Epithelial cell of esophagus (primary cell): ENCODE measurements at regions not wholly inside any gene's neighbourhood (a gene's known extent, or its start where the extent isn't known, plus 50 kb on each side); places are given as distances from the start of the nearest gene placed in this dataset.

ENCODE experiments used
- DNase-seq: peaks from one replicate; pipeline ENCODE4 v3.0.0; 2010; ENCODE audit warnings: low read depth
- H3K4me3 ChIP-seq: 2 replicates; pipeline ENCODE4 v1.5.1; 2011; ENCODE audit warnings: mild to moderate bottlenecking, low read length, control low read depth
- TF ChIP-seq, protein P1 (sequence below): IDR thresholded peaks from 2 replicates; pipeline ENCODE4 v1.5.1; 2011; ENCODE audit warnings: low read depth, mild to moderate bottlenecking, low read length, control low read depth, inconsistent platforms; ENCODE audit not compliant: insufficient read depth; ENCODE audit errors: missing control alignments

- H3K4me3 ChIP-seq: no peak overlapping the region
- no peak for DNase-seq
- TF ChIP-seq, protein P1, sequence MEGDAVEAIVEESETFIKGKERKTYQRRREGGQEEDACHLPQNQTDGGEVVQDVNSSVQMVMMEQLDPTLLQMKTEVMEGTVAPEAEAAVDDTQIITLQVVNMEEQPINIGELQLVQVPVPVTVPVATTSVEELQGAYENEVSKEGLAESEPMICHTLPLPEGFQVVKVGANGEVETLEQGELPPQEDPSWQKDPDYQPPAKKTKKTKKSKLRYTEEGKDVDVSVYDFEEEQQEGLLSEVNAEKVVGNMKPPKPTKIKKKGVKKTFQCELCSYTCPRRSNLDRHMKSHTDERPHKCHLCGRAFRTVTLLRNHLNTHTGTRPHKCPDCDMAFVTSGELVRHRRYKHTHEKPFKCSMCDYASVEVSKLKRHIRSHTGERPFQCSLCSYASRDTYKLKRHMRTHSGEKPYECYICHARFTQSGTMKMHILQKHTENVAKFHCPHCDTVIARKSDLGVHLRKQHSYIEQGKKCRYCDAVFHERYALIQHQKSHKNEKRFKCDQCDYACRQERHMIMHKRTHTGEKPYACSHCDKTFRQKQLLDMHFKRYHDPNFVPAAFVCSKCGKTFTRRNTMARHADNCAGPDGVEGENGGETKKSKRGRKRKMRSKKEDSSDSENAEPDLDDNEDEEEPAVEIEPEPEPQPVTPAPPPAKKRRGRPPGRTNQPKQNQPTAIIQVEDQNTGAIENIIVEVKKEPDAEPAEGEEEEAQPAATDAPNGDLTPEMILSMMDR: no peak
Measured at GRCh38 chr13:22220151-22221135, 549.6 kb downstream of the FGF9 start.

- no peak for DNase-seq
- H3K4me3 ChIP-seq: no peak overlapping the region
- TF ChIP-seq, protein P1: no peak
Measured at GRCh38 chr13:22223411-22223810, 552.5 kb downstream of the FGF9 start.

- TF ChIP-seq, protein P1: no peak
- DNase-seq: no peak
- H3K4me3 ChIP-seq: no peak overlapping the region
Measured at GRCh38 chr13:22226086-22226485, 555.2 kb downstream of the FGF9 start.

- TF ChIP-seq, protein P1: no peak
- no peak for DNase-seq
- no peak overlapping the region for H3K4me3 ChIP-seq
Measured at GRCh38 chr13:22227895-22228294, 557.0 kb downstream of the FGF9 start.

GRCh38 chr13:22229916-22230315 lies 559.0 kb downstream of the FGF9 start:
- TF ChIP-seq, protein P1: no peak
- no peak for DNase-seq
- no peak overlapping the region for H3K4me3 ChIP-seq

DNA sequence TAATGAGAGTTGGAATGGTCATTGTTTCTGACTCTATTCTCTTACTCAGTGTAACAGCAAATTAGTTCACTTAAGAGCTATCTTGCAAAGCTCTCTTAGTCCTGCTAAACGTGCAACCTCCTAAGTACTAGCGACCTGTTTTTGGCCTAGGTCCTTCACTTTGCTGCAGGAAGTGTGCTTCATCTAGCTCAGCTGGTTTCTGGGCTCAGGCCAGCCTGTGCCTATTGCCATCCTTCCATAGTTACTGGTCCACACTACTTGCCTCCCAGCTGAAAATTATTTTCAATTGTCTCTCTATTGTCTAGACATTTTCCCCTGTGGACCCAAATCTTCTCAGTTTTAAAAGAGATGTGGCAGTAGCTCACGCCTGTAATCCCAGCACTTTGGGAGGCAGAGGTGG lies 561.3 kb downstream of the FGF9 start:
- no peak overlapping the region for H3K4me3 ChIP-seq
- TF ChIP-seq, protein P1: no peak
- DNase-seq: no peak
